T-helper 1 cell treated with Interleukin-12 subunit alpha and Interleukin-12 subunit beta and Interleukin-4 antibody, amounts not matched to agents 30 μg/mL and 1 μg/mL, for 36 hours (primary cell): ENCODE measurements at regions not wholly inside any gene's neighbourhood (a gene's known extent, or its start where the extent isn't known, plus 50 kb on each side); places are given as distances from the start of the nearest gene placed in this dataset.

Source experiments
- H3K27ac Mint-ChIP-seq: one replicate; pipeline ENCODE4 v1.8.0; 2021; ENCODE audit warnings: mild to moderate bottlenecking, mixed read lengths
- H3K27me3 Mint-ChIP-seq: one replicate; pipeline ENCODE4 v1.8.0; 2021; ENCODE audit warnings: low read depth, mixed read lengths
- H3K36me3 Mint-ChIP-seq: one replicate; pipeline ENCODE4 v1.8.0; 2021; ENCODE audit warnings: low read depth, mixed read lengths
- H3K4me1 Mint-ChIP-seq: one replicate; pipeline ENCODE4 v1.8.0; 2021; ENCODE audit warnings: low read depth, mixed read lengths
- H3K4me3 Mint-ChIP-seq: one replicate; pipeline ENCODE4 v1.8.0; 2021; ENCODE audit warnings: mild to moderate bottlenecking, moderate library complexity, mixed read lengths
- H3K9me3 Mint-ChIP-seq: one replicate; pipeline ENCODE4 v1.8.0; 2021; ENCODE audit warnings: mixed read lengths

GRCh38 chr19:56930647-56931535 is 90.4 kb upstream of the PEG3 start:
- Mint-ChIP-seq H3K36me3 (no peaks in the 10 kb centered on the region), H3K27ac (no peak overlapping the region), H3K4me3 (no peak overlapping the region), H3K4me1 (no peaks in the 10 kb centered on the region), H3K27me3 (no peaks in the 10 kb centered on the region), H3K9me3 (peaks cover 63% of the 10 kb centered on the region)

- H3K27ac Mint-ChIP-seq: no peak overlapping the region
- peaks cover 4% of the 10 kb centered on the region for H3K36me3 Mint-ChIP-seq
- no peaks in the 10 kb centered on the region for H3K27me3 Mint-ChIP-seq
- peaks cover 57% of the 10 kb centered on the region for H3K9me3 Mint-ChIP-seq
- H3K4me1 Mint-ChIP-seq: no peaks in the 10 kb centered on the region
- H3K4me3 Mint-ChIP-seq: no peak overlapping the region
Measured at GRCh38 chr19:56933014-56933705, 92.6 kb upstream of the PEG3 start.

GRCh38 chr19:56934438-56935090 is 94.0 kb upstream of the PEG3 start:
- Mint-ChIP-seq H3K27me3 (no peaks in the 10 kb centered on the region), H3K4me3 (no peak overlapping the region), H3K9me3 (peaks cover 62% of the 10 kb centered on the region), H3K4me1 (no peaks in the 10 kb centered on the region), H3K36me3 (peaks cover 4% of the 10 kb centered on the region), H3K27ac (no peak overlapping the region)

GRCh38 chr19:56939951-56940350 is 99.4 kb upstream of the PEG3 start:
- Mint-ChIP-seq H3K4me3 (no peak overlapping the region), H3K9me3 (peaks cover 57% of the 10 kb centered on the region), H3K4me1 (no peaks in the 10 kb centered on the region), H3K27me3 (no peaks in the 10 kb centered on the region), H3K27ac (no peak overlapping the region), H3K36me3 (peaks cover 6% of the 10 kb centered on the region)

DNA sequence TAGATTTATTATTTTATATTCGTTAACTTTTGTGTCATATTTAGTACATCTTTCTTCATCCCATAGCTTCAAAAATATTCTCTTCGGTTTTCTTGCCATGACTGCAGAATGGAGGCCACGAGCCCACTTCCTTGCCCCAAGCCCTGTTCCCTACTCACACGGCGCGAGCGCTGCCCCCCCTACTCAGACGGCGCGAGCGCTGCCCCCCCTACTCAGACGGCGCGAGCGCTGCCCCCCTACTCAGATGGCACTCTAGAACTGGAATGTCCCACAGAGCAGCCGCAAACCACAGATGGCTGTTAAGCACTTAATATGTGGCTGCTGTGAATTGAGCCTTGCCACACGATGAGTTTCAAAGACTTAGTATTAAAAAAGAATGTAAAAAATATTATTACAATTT is 102.2 kb upstream of the PEG3 start:
- Mint-ChIP-seq H3K27ac (no peak overlapping the region), H3K4me1 (no peaks in the 10 kb centered on the region), H3K36me3 (peaks cover 2% of the 10 kb centered on the region), H3K9me3 (peaks cover 55% of the 10 kb centered on the region), H3K27me3 (no peaks in the 10 kb centered on the region), H3K4me3 (no peak overlapping the region)

DNA sequence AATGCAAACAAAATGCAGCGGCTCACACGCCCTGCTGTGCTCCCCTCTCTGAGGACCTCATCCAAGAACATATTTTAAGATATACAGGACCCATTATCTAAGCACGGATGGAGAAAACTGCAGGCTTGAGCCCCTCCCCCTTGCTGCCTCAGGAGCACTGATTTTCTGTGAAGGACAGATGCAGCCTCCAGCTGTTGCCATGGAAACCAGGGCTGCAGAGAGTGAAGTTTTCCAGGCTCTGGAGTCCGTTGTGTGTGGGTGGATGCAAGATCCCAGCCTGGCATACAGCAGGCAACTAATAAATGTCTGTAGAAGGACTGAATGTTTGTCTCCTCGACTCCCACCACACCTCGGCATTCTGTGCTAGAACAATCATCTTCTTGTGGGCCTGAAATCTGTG is 105.6 kb upstream of the PEG3 start:
- H3K36me3 Mint-ChIP-seq: peaks cover 2% of the 10 kb centered on the region
- peaks cover 66% of the 10 kb centered on the region for H3K9me3 Mint-ChIP-seq
- H3K27ac Mint-ChIP-seq: no peak overlapping the region
- H3K4me1 Mint-ChIP-seq: no peaks in the 10 kb centered on the region
- no peaks in the 10 kb centered on the region for H3K27me3 Mint-ChIP-seq
- H3K4me3 Mint-ChIP-seq: no peak overlapping the region

DNA sequence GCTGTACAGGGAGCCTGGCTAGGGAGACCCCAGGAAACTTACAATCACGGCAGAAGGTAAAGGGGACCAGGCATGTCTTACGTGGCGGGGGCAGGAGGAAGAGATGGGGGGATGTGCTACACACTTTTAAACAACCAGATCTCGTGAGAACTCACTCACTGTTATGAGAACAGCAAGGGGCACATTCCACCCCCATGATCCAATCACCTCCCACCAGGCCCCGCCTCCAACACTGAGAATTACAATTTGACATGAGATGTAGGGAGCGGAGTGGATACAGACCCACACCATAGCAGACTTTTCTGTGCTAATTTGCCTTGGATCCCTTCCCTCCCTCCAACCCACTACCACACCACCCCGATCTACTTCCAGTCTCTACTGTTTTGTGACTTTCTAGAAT is 106.7 kb upstream of the PEG3 start:
- Mint-ChIP-seq H3K27me3 (no peaks in the 10 kb centered on the region), H3K4me3 (no peak overlapping the region), H3K9me3 (peaks cover 64% of the 10 kb centered on the region), H3K4me1 (no peaks in the 10 kb centered on the region), H3K36me3 (peaks cover 2% of the 10 kb centered on the region), H3K27ac (no peak overlapping the region)

DNA sequence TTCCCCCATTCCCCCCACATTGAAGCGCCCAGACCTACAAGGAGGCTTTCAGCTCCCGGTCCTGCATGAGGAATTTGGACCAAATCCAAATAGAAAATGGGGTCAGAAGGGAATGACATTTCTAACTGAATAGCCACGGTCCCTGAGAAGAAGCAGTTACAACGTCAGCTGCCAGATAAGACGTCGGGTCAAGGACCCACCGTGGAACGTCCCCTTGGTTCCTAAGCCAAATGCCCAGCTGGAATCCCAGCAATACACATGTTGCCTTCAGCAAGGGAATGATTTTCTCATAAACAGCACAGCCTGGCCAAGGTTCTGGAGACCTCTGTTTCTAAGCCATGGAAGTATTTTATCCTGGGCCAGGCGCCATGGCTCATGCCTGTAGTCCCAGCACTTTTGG is 109.1 kb upstream of the PEG3 start:
- no peak overlapping the region for H3K4me3 Mint-ChIP-seq
- H3K27me3 Mint-ChIP-seq: no peaks in the 10 kb centered on the region
- peaks cover 74% of the 10 kb centered on the region for H3K9me3 Mint-ChIP-seq
- H3K27ac Mint-ChIP-seq: no peak overlapping the region
- H3K4me1 Mint-ChIP-seq: no peaks in the 10 kb centered on the region
- no peaks in the 10 kb centered on the region for H3K36me3 Mint-ChIP-seq

DNA sequence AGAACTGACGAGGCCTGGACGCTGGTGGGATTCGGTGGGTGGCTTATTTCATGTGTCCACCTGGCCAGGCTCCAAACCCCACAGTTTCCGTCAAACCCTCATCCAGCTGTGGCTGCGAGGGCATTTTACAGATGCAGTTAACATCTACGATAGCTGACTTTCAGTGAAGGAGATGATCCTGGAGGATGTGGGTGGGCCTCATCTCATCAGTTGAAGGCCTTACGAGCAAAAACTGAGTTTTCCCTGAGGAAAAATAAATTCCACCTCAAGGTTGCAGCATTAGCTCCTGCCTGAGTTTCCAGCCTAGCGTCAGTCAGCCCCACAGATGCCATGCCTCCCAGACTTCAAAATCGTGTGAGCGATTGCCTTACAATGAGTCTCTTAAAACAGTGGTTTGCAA is 111.1 kb upstream of the PEG3 start:
- Mint-ChIP-seq H3K4me1 (no peaks in the 10 kb centered on the region), H3K27me3 (no peaks in the 10 kb centered on the region), H3K27ac (no peak overlapping the region), H3K4me3 (no peak overlapping the region), H3K9me3 (peaks cover 75% of the 10 kb centered on the region), H3K36me3 (no peaks in the 10 kb centered on the region)

DNA sequence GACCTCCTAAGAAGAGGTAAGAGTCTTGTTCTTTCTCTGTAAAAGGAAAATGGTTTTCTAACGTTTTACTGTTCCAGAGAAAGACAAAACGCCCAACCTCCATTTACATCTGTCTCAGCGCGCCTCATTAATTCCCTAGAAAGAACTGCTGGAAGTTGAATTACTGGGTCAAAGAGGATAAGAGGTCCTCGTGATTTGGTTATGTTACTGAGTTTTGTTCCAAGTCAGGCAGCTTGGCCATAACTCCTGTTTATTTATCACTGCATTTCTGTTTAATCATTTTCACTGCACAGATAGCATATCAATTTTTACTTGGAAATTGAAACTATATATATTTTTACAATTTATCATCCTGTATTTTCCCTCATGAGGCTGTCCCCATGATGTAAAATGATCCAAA is 112.9 kb upstream of the PEG3 start:
- Mint-ChIP-seq H3K4me1 (no peaks in the 10 kb centered on the region), H3K27me3 (no peaks in the 10 kb centered on the region), H3K4me3 (no peak overlapping the region), H3K36me3 (peaks cover 4% of the 10 kb centered on the region), H3K27ac (no peak overlapping the region), H3K9me3 (peaks cover 72% of the 10 kb centered on the region)

DNA sequence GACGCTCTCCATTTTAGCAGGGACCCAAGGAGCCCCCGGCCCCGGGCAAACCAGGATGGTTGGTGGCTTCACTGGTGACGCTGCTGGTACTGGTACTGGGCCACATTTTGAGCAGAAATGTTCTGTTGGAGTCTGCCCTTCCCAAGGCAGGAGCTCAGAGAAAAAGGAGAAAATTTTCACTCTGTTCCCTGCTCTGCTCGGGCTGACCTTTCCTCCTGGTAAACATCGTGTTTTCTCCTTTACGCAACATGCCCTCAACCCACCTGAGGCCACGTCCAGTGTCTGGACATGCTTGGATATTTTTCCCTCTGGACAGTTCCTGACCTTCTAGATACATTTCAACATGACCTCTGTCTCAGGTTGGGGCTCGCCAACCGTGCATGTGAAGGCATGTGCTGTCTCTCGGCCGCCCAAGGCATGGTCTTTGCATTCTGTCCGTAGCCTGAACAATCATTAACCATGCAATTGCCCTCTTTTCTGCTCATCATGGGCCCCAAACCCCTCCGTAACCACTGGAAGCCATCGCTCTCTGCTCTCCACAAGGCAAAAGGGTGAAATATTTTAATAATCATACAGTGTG is 115.2 kb upstream of the PEG3 start:
- Mint-ChIP-seq H3K9me3 (peaks cover 65% of the 10 kb centered on the region), H3K27ac (no peak overlapping the region), H3K4me1 (no peaks in the 10 kb centered on the region), H3K27me3 (no peaks in the 10 kb centered on the region), H3K4me3 (no peak overlapping the region), H3K36me3 (peaks cover 4% of the 10 kb centered on the region)

DNA sequence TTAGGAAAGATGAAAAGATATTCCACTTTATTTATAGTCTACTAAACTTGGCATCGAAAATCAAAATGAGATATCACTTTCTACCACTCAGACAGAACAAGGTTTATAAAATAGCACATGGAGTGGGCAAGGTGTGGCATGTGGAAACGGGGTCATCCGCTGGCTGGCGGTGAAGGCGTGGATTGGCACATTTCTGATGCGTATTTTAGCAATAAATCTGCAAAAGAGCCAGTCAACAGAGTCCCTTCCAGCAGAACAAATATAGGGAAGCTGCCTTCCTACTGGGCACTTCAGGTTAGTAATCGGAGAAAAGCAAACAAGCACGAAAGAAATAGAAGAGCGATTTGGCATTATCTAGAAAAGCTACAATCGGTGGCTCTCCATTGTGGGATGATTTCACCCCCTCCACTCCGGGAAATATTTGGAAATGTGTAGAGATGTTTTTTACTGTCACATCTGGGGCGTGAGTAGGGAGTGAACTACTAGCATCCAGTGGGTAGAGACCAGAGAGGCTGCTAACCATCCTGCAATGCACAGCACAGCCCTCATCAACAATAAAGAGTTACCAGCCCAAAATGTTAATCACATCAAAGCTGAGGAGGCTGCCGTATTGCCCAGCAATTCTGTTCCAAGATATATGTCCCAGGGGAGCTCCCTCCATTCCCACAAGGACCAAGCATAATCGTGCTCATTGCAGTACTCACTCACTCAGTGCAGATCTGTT is 116.1 kb upstream of the PEG3 start:
- Mint-ChIP-seq H3K4me1 (no peaks in the 10 kb centered on the region), H3K27ac (no peak overlapping the region), H3K27me3 (no peaks in the 10 kb centered on the region), H3K36me3 (peaks cover 4% of the 10 kb centered on the region), H3K9me3 (peaks cover 62% of the 10 kb centered on the region), H3K4me3 (no peak overlapping the region)

- no peaks in the 10 kb centered on the region for H3K4me1 Mint-ChIP-seq
- no peaks in the 10 kb centered on the region for H3K27me3 Mint-ChIP-seq
- no peak overlapping the region for H3K4me3 Mint-ChIP-seq
- no peak overlapping the region for H3K27ac Mint-ChIP-seq
- H3K36me3 Mint-ChIP-seq: peaks cover 4% of the 10 kb centered on the region
- peaks cover 58% of the 10 kb centered on the region for H3K9me3 Mint-ChIP-seq
Measured at GRCh38 chr19:56959205-56959604, 118.7 kb upstream of the PEG3 start.

DNA sequence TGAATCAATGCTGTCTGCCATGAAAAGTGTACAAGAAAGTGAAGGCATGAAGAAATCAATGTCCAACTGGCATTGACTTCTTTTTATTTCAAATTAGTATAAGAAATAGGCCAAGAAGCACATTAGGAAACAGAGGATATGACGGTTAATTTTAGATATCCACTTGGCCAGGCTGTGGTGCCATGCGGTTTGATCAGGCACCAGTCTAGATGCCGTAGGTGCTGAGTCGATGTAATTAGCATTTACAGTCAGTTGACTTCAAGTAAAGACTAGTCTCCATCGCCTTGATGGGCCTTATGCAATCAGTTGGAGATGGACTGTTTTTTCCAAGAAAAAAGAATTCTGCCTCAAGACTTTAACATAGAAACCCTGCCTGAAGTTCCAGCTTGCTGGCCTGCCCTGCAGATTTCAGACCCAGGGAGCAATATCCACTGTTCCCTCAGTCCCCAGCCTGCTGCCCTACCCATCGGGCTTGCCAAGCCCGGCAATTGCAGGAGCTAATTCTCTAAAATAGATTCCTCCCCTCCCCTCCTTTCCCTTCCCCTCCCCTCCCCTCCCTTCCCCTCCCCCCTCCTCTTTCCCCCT is 120.5 kb upstream of the PEG3 start:
- Mint-ChIP-seq H3K27ac (no peak overlapping the region), H3K4me3 (no peak overlapping the region), H3K4me1 (no peaks in the 10 kb centered on the region), H3K27me3 (no peaks in the 10 kb centered on the region), H3K9me3 (peaks cover 55% of the 10 kb centered on the region), H3K36me3 (peaks cover 4% of the 10 kb centered on the region)
